Activated T-cell treated with anti-CD3 and anti-CD28 coated beads, Interleukin-2, amount 50 U/mL, for 24 hours (primary cell): ENCODE measurements at regions not wholly inside any gene's neighbourhood (a gene's known extent, or its start where the extent isn't known, plus 50 kb on each side); places are given as distances from the start of the nearest gene placed in this dataset.

ENCODE experiments used
- DNase-seq: peaks from one replicate; pipeline ENCODE4 v3.0.0-alpha.2; 2020
- H3K27ac Mint-ChIP-seq: 2 replicates; pipeline ENCODE4 v1.8.0; 2020; ENCODE audit warnings: mild to moderate bottlenecking, mixed read lengths
- H3K27me3 Mint-ChIP-seq: 2 replicates; pipeline ENCODE4 v1.8.0; 2020; ENCODE audit warnings: mixed read lengths
- H3K36me3 Mint-ChIP-seq: 2 replicates; pipeline ENCODE4 v1.8.0; 2020; ENCODE audit warnings: low read depth, mixed read lengths
- H3K4me1 Mint-ChIP-seq: 2 replicates; pipeline ENCODE4 v1.8.0; 2020; ENCODE audit warnings: low read depth, mixed read lengths
- H3K4me3 Mint-ChIP-seq: 2 replicates; pipeline ENCODE4 v1.8.0; 2020; ENCODE audit warnings: mild to moderate bottlenecking, moderate library complexity, mixed read lengths
- H3K9me3 Mint-ChIP-seq: 2 replicates; pipeline ENCODE4 v1.8.0; 2020; ENCODE audit warnings: mixed read lengths

- peaks cover 15% of the 10 kb centered on the region for H3K4me1 Mint-ChIP-seq
- no peak overlapping the region for H3K4me3 Mint-ChIP-seq
- H3K36me3 Mint-ChIP-seq: no peaks in the 10 kb centered on the region
- no peaks in the 10 kb centered on the region for H3K9me3 Mint-ChIP-seq
- peaks cover 53% of the 10 kb centered on the region for H3K27me3 Mint-ChIP-seq
- H3K27ac Mint-ChIP-seq: no peak overlapping the region
- DNase-seq: no peak
Observed at GRCh38 chr5:74313896-74314295, 326.6 kb downstream of the ENC1 start.

GRCh38 chr5:74312746-74313145 is 327.8 kb downstream of the ENC1 start:
- no peaks in the 10 kb centered on the region for H3K9me3 Mint-ChIP-seq
- peaks cover 50% of the 10 kb centered on the region for H3K27me3 Mint-ChIP-seq
- no peaks in the 10 kb centered on the region for H3K36me3 Mint-ChIP-seq
- no peak overlapping the region for H3K27ac Mint-ChIP-seq
- no peak overlapping the region for H3K4me3 Mint-ChIP-seq
- no peak for DNase-seq
- H3K4me1 Mint-ChIP-seq: peaks cover 10% of the 10 kb centered on the region

- H3K27ac Mint-ChIP-seq: no peak overlapping the region
- peaks cover 10% of the 10 kb centered on the region for H3K4me1 Mint-ChIP-seq
- no peaks in the 10 kb centered on the region for H3K36me3 Mint-ChIP-seq
- no peaks in the 10 kb centered on the region for H3K9me3 Mint-ChIP-seq
- H3K27me3 Mint-ChIP-seq: peaks cover 50% of the 10 kb centered on the region
- DNase-seq: no peak
- H3K4me3 Mint-ChIP-seq: no peak overlapping the region
Observed at GRCh38 chr5:74311961-74312360, 328.6 kb downstream of the ENC1 start.

GRCh38 chr5:74310997-74311930 is 329.3 kb downstream of the ENC1 start:
- Mint-ChIP-seq H3K36me3 (no peaks in the 10 kb centered on the region), H3K9me3 (no peaks in the 10 kb centered on the region), H3K27ac (no peak overlapping the region), H3K27me3 (peaks cover 50% of the 10 kb centered on the region), H3K4me1 (peaks cover 6% of the 10 kb centered on the region), H3K4me3 (no peak overlapping the region)
- no peak for DNase-seq

- no peak for DNase-seq
- peaks cover 49% of the 10 kb centered on the region for H3K27me3 Mint-ChIP-seq
- H3K27ac Mint-ChIP-seq: no peak overlapping the region
Observed at GRCh38 chr5:74310386-74310785, 330.1 kb downstream of the ENC1 start.

GRCh38 chr5:74309050-74309449 is 331.5 kb downstream of the ENC1 start:
- no peak overlapping the region for H3K4me3 Mint-ChIP-seq
- no peak for DNase-seq
- H3K27ac Mint-ChIP-seq: no peak overlapping the region
- H3K36me3 Mint-ChIP-seq: no peaks in the 10 kb centered on the region
- no peaks in the 10 kb centered on the region for H3K9me3 Mint-ChIP-seq
- H3K4me1 Mint-ChIP-seq: no peaks in the 10 kb centered on the region
- H3K27me3 Mint-ChIP-seq: peaks cover 42% of the 10 kb centered on the region

More at GRCh38 chr5:74310386-74310785, 330.1 kb downstream of the ENC1 start:
- H3K36me3 Mint-ChIP-seq: no peaks in the 10 kb centered on the region
- no peaks in the 10 kb centered on the region for H3K4me1 Mint-ChIP-seq
- H3K9me3 Mint-ChIP-seq: no peaks in the 10 kb centered on the region
- no peak overlapping the region for H3K4me3 Mint-ChIP-seq

GRCh38 chr5:74306845-74307244 is 333.7 kb downstream of the ENC1 start:
- DNase-seq: no peak
- Mint-ChIP-seq H3K9me3 (no peaks in the 10 kb centered on the region), H3K27me3 (peaks cover 38% of the 10 kb centered on the region), H3K36me3 (no peaks in the 10 kb centered on the region), H3K27ac (no peak overlapping the region), H3K4me3 (no peak overlapping the region), H3K4me1 (no peaks in the 10 kb centered on the region)

- no peak for DNase-seq
- H3K27ac Mint-ChIP-seq: no peak overlapping the region
- peaks cover 30% of the 10 kb centered on the region for H3K27me3 Mint-ChIP-seq
- H3K4me1 Mint-ChIP-seq: no peaks in the 10 kb centered on the region
- no peaks in the 10 kb centered on the region for H3K9me3 Mint-ChIP-seq
- H3K36me3 Mint-ChIP-seq: no peaks in the 10 kb centered on the region
- no peak overlapping the region for H3K4me3 Mint-ChIP-seq
Observed at GRCh38 chr5:74304536-74304935, 336.0 kb downstream of the ENC1 start.

- no peaks in the 10 kb centered on the region for H3K36me3 Mint-ChIP-seq
- no peak for DNase-seq
- peaks cover 29% of the 10 kb centered on the region for H3K27me3 Mint-ChIP-seq
- H3K4me1 Mint-ChIP-seq: no peaks in the 10 kb centered on the region
- no peak overlapping the region for H3K27ac Mint-ChIP-seq
- H3K9me3 Mint-ChIP-seq: no peaks in the 10 kb centered on the region
- no peak overlapping the region for H3K4me3 Mint-ChIP-seq
Observed at GRCh38 chr5:74303578-74303977, 336.9 kb downstream of the ENC1 start.

GRCh38 chr5:74301576-74301975 is 339.0 kb downstream of the ENC1 start:
- no peaks in the 10 kb centered on the region for H3K36me3 Mint-ChIP-seq
- H3K9me3 Mint-ChIP-seq: no peaks in the 10 kb centered on the region
- peaks cover 29% of the 10 kb centered on the region for H3K27me3 Mint-ChIP-seq
- no peak overlapping the region for H3K27ac Mint-ChIP-seq
- H3K4me3 Mint-ChIP-seq: no peak overlapping the region
- no peaks in the 10 kb centered on the region for H3K4me1 Mint-ChIP-seq
- DNase-seq: no peak

GRCh38 chr5:74300808-74301389 is 339.6 kb downstream of the ENC1 start:
- Mint-ChIP-seq H3K36me3 (no peaks in the 10 kb centered on the region), H3K4me1 (no peaks in the 10 kb centered on the region), H3K9me3 (no peaks in the 10 kb centered on the region), H3K27ac (no peak overlapping the region), H3K27me3 (peaks cover 29% of the 10 kb centered on the region), H3K4me3 (no peak overlapping the region)
- DNase-seq: no peak

- no peak overlapping the region for H3K4me3 Mint-ChIP-seq
- H3K36me3 Mint-ChIP-seq: no peaks in the 10 kb centered on the region
- no peaks in the 10 kb centered on the region for H3K4me1 Mint-ChIP-seq
- DNase-seq: no peak
- H3K9me3 Mint-ChIP-seq: no peaks in the 10 kb centered on the region
- peaks cover 29% of the 10 kb centered on the region for H3K27me3 Mint-ChIP-seq
- H3K27ac Mint-ChIP-seq: no peak overlapping the region
Observed at GRCh38 chr5:74299833-74300232, 340.7 kb downstream of the ENC1 start.

- DNase-seq: no peak
- no peak overlapping the region for H3K4me3 Mint-ChIP-seq
- no peaks in the 10 kb centered on the region for H3K9me3 Mint-ChIP-seq
- peaks cover 19% of the 10 kb centered on the region for H3K27me3 Mint-ChIP-seq
- no peaks in the 10 kb centered on the region for H3K36me3 Mint-ChIP-seq
- no peak overlapping the region for H3K27ac Mint-ChIP-seq
- no peaks in the 10 kb centered on the region for H3K4me1 Mint-ChIP-seq
Observed at GRCh38 chr5:74296685-74297408, 343.7 kb downstream of the ENC1 start.

GRCh38 chr5:74295676-74296075 is 344.9 kb downstream of the ENC1 start:
- H3K27me3 Mint-ChIP-seq: peaks cover 17% of the 10 kb centered on the region
- H3K36me3 Mint-ChIP-seq: no peaks in the 10 kb centered on the region
- H3K4me1 Mint-ChIP-seq: no peaks in the 10 kb centered on the region
- no peak overlapping the region for H3K27ac Mint-ChIP-seq
- no peaks in the 10 kb centered on the region for H3K9me3 Mint-ChIP-seq
- DNase-seq: no peak
- H3K4me3 Mint-ChIP-seq: no peak overlapping the region

GRCh38 chr5:74295141-74295540 is 345.4 kb downstream of the ENC1 start:
- Mint-ChIP-seq H3K27me3 (peaks cover 19% of the 10 kb centered on the region), H3K4me1 (no peaks in the 10 kb centered on the region), H3K4me3 (no peak overlapping the region), H3K9me3 (no peaks in the 10 kb centered on the region), H3K27ac (no peak overlapping the region), H3K36me3 (no peaks in the 10 kb centered on the region)
- no peak for DNase-seq
